OCI-LY3 (cell line): ENCODE measurements at regions not wholly inside any gene's neighbourhood (a gene's known extent, or its start where the extent isn't known, plus 50 kb on each side); places are given as distances from the start of the nearest gene placed in this dataset.
"Not testable (repeated sequence)": the region's sequence is repeated elsewhere in the genome, so short reads cannot be mapped to it uniquely, and the experiment has no call there.

Experiments
- H2AFZ ChIP-seq: fragments of 200-600, 300-600 bp; shearing (Covaris generic); 2 replicates; pipeline ENCODE4 v1.6.0; 2014; ENCODE audit warnings: antibody characterized with exemption, low read depth, low read length
- H3K27ac ChIP-seq: fragments of 200-600, 300-600 bp; sonication (generic); 2 replicates; pipeline ENCODE4 v1.5.1; 2014; ENCODE audit warnings: mild to moderate bottlenecking, low read length, moderate library complexity, mixed read lengths
- H3K27me3 ChIP-seq: fragments of 200-600, 300-600 bp; sonication (generic); 2 replicates; pipeline ENCODE4 v1.6.1; 2014; ENCODE audit warnings: low read depth, low read length, mixed read lengths
- H3K36me3 ChIP-seq: fragments of 200-600, 300-600 bp; sonication (generic); replicated peaks from 2 replicates; pipeline ENCODE3; 2014; ENCODE audit warnings: low read depth, low read length, mixed read lengths
- H3K4me1 ChIP-seq: fragments of 300-600, 200-600 bp; sonication (generic); 2 replicates; pipeline ENCODE4 v1.6.1; 2014; ENCODE audit warnings: low read length, mixed read lengths
- H3K4me2 ChIP-seq: fragments of 200-600, 300-600 bp; sonication (generic); 2 replicates; pipeline ENCODE4 v1.6.1; 2014; ENCODE audit warnings: low read length, mixed read lengths
- H3K4me3 ChIP-seq: fragments of 300-600, 200-600 bp; sonication (generic); 2 replicates; pipeline ENCODE4 v1.5.1; 2014; ENCODE audit warnings: antibody characterized with exemption, mild to moderate bottlenecking, low read length, moderate library complexity
- H3K79me2 ChIP-seq: fragments of 300-600, 200-600 bp; shearing (Covaris generic); 2 replicates; pipeline ENCODE4 v1.6.1; 2014; ENCODE audit warnings: mild to moderate bottlenecking, low read length, mixed read lengths
- H3K9ac ChIP-seq: fragments of 300-600, 200-600 bp; shearing (Covaris generic); 2 replicates; pipeline ENCODE4 v1.6.0; 2014; ENCODE audit warnings: mild to moderate bottlenecking, low read length, moderate library complexity
- H3K9me3 ChIP-seq: fragments of 200-600, 300-600 bp; shearing (Covaris generic); 2 replicates; pipeline ENCODE4 v1.6.1; 2014; ENCODE audit warnings: low read length, mixed read lengths; ENCODE audit not compliant: insufficient read depth
- H4K20me1 ChIP-seq: fragments of 200-600, 300-600 bp; sonication (generic); 2 replicates; pipeline ENCODE4 v1.6.1; 2016; ENCODE audit warnings: low read length, mixed read lengths; ENCODE audit not compliant: insufficient read depth
- EZH2phosphoT487 ChIP-seq: fragments of 200-600 bp; shearing (Covaris generic); IDR thresholded peaks from 2 replicates; pipeline ENCODE4 v1.6.1; 2018; ENCODE audit warnings: antibody characterized with exemption, mixed run types, low read depth
- TF ChIP-seq, protein P1 (sequence below): fragments of 200-600, 300-600 bp; sonication (generic); IDR thresholded peaks from 2 replicates; pipeline ENCODE4 v1.5.1; 2014; ENCODE audit warnings: antibody characterized with exemption, low read length, low read depth

DNA sequence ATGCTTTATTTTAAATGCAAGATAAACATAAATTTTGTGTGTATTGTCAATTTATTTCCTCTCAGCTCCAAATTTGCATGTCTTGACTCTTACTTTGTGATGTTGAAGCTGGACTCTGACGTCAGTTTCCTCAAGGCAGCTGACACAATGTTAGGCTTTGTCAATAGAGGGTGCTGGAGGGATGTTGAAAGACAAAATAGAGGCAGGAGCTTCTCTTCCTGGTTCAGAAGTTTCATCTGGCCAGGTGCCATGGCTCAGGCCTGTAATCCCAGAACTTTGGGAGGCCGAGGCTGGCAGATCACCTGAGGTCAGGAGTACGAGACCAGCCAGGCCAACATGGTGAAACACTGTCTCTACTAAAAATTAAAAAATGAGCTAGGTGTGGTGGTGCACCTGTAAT, 408.6 kb downstream of the GBE1 start:
- no peaks in the 10 kb centered on the region for H3K79me2 ChIP-seq
- H3K4me3 ChIP-seq: no peak overlapping the region
- no peaks in the 10 kb centered on the region for H3K9me3 ChIP-seq
- no peak overlapping the region for H3K9ac ChIP-seq
- no peaks in the 10 kb centered on the region for H3K27me3 ChIP-seq
- H3K4me1 ChIP-seq: no peaks in the 10 kb centered on the region
- H3K36me3 ChIP-seq: no peaks in the 10 kb centered on the region
- TF ChIP-seq, protein P1, sequence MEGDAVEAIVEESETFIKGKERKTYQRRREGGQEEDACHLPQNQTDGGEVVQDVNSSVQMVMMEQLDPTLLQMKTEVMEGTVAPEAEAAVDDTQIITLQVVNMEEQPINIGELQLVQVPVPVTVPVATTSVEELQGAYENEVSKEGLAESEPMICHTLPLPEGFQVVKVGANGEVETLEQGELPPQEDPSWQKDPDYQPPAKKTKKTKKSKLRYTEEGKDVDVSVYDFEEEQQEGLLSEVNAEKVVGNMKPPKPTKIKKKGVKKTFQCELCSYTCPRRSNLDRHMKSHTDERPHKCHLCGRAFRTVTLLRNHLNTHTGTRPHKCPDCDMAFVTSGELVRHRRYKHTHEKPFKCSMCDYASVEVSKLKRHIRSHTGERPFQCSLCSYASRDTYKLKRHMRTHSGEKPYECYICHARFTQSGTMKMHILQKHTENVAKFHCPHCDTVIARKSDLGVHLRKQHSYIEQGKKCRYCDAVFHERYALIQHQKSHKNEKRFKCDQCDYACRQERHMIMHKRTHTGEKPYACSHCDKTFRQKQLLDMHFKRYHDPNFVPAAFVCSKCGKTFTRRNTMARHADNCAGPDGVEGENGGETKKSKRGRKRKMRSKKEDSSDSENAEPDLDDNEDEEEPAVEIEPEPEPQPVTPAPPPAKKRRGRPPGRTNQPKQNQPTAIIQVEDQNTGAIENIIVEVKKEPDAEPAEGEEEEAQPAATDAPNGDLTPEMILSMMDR: peak; percentile 64
- no peak for TF ChIP-seq EZH2phosphoT487
- no peaks in the 10 kb centered on the region for H4K20me1 ChIP-seq
- 0 out of 2 replicates have a peak overlapping the region, but pooled peaks have one; percentile 19 for H2AFZ ChIP-seq
- H3K4me2 ChIP-seq: no peak overlapping the region; the same call in 1 of the 2 replicates
- H3K27ac ChIP-seq: no peak overlapping the region

DNA sequence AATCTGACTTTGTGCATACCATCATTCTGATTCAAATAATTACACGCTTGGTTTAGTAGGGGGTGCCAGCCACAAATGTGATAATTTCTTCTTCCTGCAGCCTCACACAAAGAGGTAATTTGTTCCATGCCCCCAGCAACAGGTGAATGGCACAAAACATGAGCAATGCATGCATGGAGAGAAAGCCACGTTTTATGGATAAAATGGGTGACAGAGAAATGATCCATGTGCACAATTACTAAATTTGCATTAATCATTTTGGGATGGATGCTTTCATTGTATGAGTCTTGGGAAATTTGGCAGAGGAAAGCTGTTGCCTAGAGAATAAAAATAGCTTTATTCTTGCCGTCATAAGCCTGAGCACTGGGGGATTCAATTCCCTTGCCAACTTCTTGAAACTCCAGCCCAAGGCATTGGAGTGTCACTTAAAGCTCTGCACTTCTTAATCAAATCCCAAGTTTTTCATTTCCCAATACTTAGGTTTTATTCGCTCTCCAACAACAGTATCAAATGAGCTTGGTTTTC, 411.6 kb downstream of the GBE1 start:
- Histone ChIP-seq H3K27ac (no peak overlapping the region), H2AFZ (no peak overlapping the region), H3K36me3 (no peaks in the 10 kb centered on the region), H3K9me3 (no peaks in the 10 kb centered on the region), H3K79me2 (no peaks in the 10 kb centered on the region), H3K4me2 (no peak overlapping the region), H3K4me3 (no peak overlapping the region), H3K9ac (no peak overlapping the region), H3K4me1 (no peaks in the 10 kb centered on the region), H4K20me1 (no peaks in the 10 kb centered on the region), H3K27me3 (no peaks in the 10 kb centered on the region)
- no peak for TF ChIP-seq EZH2phosphoT487
- TF ChIP-seq, protein P1: no peak

DNA sequence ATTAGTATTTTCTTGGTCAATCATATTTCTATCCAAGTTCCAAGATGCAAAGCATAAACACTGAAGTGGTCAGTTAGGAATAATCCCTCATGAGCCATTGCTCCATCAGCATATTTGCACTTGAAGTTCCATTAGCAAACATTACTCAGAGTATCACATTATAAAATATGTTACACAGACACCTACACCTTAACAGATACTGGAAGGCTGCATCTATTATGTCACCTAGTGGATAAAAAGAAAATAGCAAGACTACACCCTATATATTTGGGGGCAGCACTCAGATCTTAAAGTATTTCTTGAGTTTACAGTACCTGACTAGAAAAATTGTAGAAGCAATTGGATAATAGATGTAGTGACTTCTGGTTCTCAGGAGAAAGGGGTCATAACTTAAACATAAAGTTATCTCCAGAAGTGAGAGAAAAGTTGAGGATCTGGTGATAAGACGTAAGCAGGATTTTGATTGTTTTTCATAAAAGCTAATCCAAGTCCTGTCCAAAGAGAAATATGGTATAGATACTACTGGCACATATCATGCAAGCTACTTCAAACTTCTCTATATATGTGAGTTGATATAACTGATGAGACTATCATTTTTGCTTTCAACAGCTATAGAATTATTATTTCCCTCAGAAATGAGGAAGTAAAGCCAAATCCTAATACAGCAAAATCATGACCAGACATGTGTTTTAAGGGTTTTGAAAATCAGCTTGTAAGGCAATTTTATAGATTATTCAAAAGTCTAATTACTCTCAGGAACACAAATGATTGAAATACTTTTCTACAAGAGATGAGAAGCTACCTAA, 422.2 kb downstream of the GBE1 start:
- Histone ChIP-seq H3K27me3 (no peaks in the 10 kb centered on the region), H3K4me2 (peak overlapping the region; percentile 5; the same call in 1 of the 2 replicates), H3K79me2 (no peaks in the 10 kb centered on the region), H3K36me3 (no peaks in the 10 kb centered on the region), H3K4me3 (no peak overlapping the region), H2AFZ (no peak overlapping the region), H3K9ac (no peak overlapping the region), H4K20me1 (no peaks in the 10 kb centered on the region), H3K27ac (no peak overlapping the region), H3K4me1 (peaks cover 10% of the 10 kb centered on the region), H3K9me3 (no peaks in the 10 kb centered on the region)
- TF ChIP-seq, protein P1: peak; percentile 90
- TF ChIP-seq EZH2phosphoT487: no peak

DNA sequence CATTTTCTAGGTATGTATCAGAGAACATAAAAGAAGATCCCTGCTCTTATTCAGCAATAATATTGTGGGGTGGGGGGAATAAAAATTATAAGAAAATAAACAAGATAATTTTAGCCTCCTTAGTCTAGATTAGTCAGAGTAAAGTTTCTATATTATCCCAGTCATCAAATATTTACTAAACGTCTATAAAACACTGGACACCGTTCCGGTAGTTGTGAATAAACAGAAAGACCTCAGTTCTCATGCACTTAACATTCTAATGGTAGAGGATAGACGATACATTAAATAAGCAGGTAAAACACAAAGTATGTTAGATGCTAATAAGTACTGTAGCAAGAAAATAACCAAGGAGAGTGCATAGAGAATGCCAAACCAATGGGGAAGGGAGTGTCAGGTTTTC, 425.0 kb downstream of the GBE1 start:
- Histone ChIP-seq H3K79me2 (no peaks in the 10 kb centered on the region), H4K20me1 (no peaks in the 10 kb centered on the region), H3K4me1 (peaks cover 10% of the 10 kb centered on the region), H3K27ac (no peak overlapping the region), H2AFZ (no peak overlapping the region), H3K9ac (no peak overlapping the region), H3K9me3 (no peaks in the 10 kb centered on the region), H3K4me3 (no peak overlapping the region), H3K36me3 (no peaks in the 10 kb centered on the region), H3K4me2 (no peak overlapping the region), H3K27me3 (no peaks in the 10 kb centered on the region)
- TF ChIP-seq EZH2phosphoT487: no peak

DNA sequence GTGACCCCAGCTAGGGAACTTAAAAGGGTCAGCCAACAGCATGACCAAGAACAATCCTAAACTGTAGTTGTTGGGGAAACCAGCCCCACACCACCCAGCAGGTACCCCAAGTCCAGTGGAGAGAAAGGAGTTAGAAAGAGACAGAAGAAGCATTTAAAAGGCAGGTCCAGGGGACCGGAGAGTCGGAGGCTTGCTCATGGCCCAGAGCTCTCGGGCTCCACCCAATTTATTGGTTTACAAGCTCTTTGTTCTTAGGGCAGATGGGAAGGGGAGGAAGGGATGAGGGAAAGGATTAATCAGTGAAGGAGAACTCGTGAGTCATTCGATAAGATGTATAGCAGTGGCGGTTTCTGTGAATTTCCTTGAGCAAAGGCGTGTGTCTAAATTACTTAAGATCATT, 431.6 kb downstream of the GBE1 start:
- not testable (repeated sequence) for H3K36me3 ChIP-seq, H3K79me2 ChIP-seq, H3K9ac ChIP-seq

More for the DNA sequence above, 431.6 kb downstream of the GBE1 start:
- not testable (repeated sequence) for H2AFZ ChIP-seq, H3K4me1 ChIP-seq, H4K20me1 ChIP-seq, H3K9me3 ChIP-seq, H3K27me3 ChIP-seq, H3K27ac ChIP-seq, H3K4me3 ChIP-seq, H3K4me2 ChIP-seq
